GM03348 (cell line): ENCODE measurements at regions not wholly inside any gene's neighbourhood (a gene's known extent, or its start where the extent isn't known, plus 50 kb on each side); places are given as distances from the start of the nearest gene placed in this dataset.
A peak's percentile ranks its signal among the peaks of the same experiment; 100 is the strongest.

ENCODE experiments used
- DNase-seq: peaks from one replicate; pipeline ENCODE4 v3.0.0; 2012; ENCODE audit warnings: low spot score

- DNase-seq = no peak
These were observed 224.3 kb downstream of the SEC14L1 start for GRCh38 chr17:77364941-77365583.

GRCh38 chr17:77365584-77366186 lies 224.9 kb downstream of the SEC14L1 start:
- DNase-seq = peak; percentile 76

- no peak for DNase-seq
These were observed 225.4 kb downstream of the SEC14L1 start for GRCh38 chr17:77366206-77366557.

GRCh38 chr17:77366558-77367245 lies 225.9 kb downstream of the SEC14L1 start:
- peak; percentile 50 for DNase-seq

- no peak for DNase-seq
These were observed 228.8 kb downstream of the SEC14L1 start for GRCh38 chr17:77369544-77369971.

GRCh38 chr17:77370586-77370985 lies 229.8 kb downstream of the SEC14L1 start:
- no peak for DNase-seq

GRCh38 chr17:77371117-77371887 lies 230.5 kb downstream of the SEC14L1 start:
- peak; percentile 76 for DNase-seq

- no peak for DNase-seq
These were observed 231.2 kb downstream of the SEC14L1 start for GRCh38 chr17:77371888-77372443.

GRCh38 chr17:77372444-77373298 lies 231.9 kb downstream of the SEC14L1 start:
- peak; percentile 90 for DNase-seq

- DNase-seq = no peak
These were observed 232.8 kb downstream of the SEC14L1 start for GRCh38 chr17:77373299-77374169.

- DNase-seq = peak; percentile 88
These were observed 233.6 kb downstream of the SEC14L1 start for GRCh38 chr17:77374170-77374936.

- DNase-seq = no peak
These were observed 234.5 kb downstream of the SEC14L1 start for GRCh38 chr17:77375108-77375916.

GRCh38 chr17:77375917-77376651 lies 235.3 kb downstream of the SEC14L1 start:
- peak; percentile 77 for DNase-seq

- DNase-seq = no peak
These were observed 236.3 kb downstream of the SEC14L1 start for GRCh38 chr17:77376795-77377709.

- no peak for DNase-seq
These were observed 237.0 kb downstream of the SEC14L1 start for GRCh38 chr17:77377710-77378235.

- DNase-seq = no peak
These were observed 237.7 kb downstream of the SEC14L1 start for GRCh38 chr17:77378318-77379064.
